GM12878 (cell line): ENCODE measurements at regions not wholly inside any gene's neighbourhood (a gene's known extent, or its start where the extent isn't known, plus 50 kb on each side); places are given as distances from the start of the nearest gene placed in this dataset.

Experiments used
- ATAC-seq: fragments of 200-7000 bp; cut with Tn5 transposase; 3 replicates; pipeline ENCODE4 v1.9.1; 2020; ENCODE audit warnings: mild to moderate bottlenecking, moderate library complexity
- BruUV-seq: library from RNA; stranded (reverse); fragments of 400-500 nt; replicated peaks from 2 replicates; lab custom pipeline; 2021; lab: Mats Ljungman, UMichigan
- CTCF ChIA-PET: fragments of 300-600 bp; sonication (Branson Sonifier 250); formaldehyde crosslinking; extraction: SDS; loops from one replicate; lab custom pipeline; 2021; ENCODE audit warnings: inconsistent platforms; lab: Yijun Ruan, JAX
- POLR2A ChIA-PET: fragments of 350-600 bp; formaldehyde crosslinking; extraction: SDS; loops from one replicate; lab custom pipeline; 2021; ENCODE audit warnings: inconsistent platforms; lab: Charles Lee
- RAD21 ChIA-PET: fragments of 300-600 bp; sonication (Branson Sonifier 250); formaldehyde crosslinking; loops from one replicate; lab custom pipeline; 2023; ENCODE audit warnings: antibody characterized with exemption; ENCODE audit not compliant: unreplicated experiment; lab: Charles Lee
- SMC1A ChIA-PET: fragments of 300-600 bp; sonication (Branson Sonifier 250); formaldehyde crosslinking; loops from one replicate; lab custom pipeline; 2023; ENCODE audit not compliant: unreplicated experiment, uncharacterized antibody; lab: Charles Lee
- DNase-seq: peaks from one replicate; pipeline ENCODE4 v3.0.0-alpha.2; 2011; ENCODE audit warnings: low read depth, low spot score
- FAIRE-seq: peaks from 3 replicates; lab custom pipeline; 2011; peaks lifted over from hg19 to GRCh38; lab: Jason Lieb, UNC
- H2AFZ ChIP-seq: 2 replicates; pipeline ENCODE4 v1.6.0; 2011; ENCODE audit warnings: low read depth, low read length, control low read depth; ENCODE audit not compliant: control insufficient read depth
- H3K27ac ChIP-seq: 2 replicates; pipeline ENCODE4 v1.5.1; 2011; ENCODE audit warnings: control low read depth; ENCODE audit not compliant: control insufficient read depth, insufficient read depth
- H3K27me3 ChIP-seq, 2 experiments: replicated peaks in 1 of 2; 2 replicates each; pipeline versions ENCODE4 v1.6.0 to v1.6.1; 2011; ENCODE audit warnings: low read length in 1 of 2; ENCODE audit not compliant: control insufficient read depth in 2 of 2, insufficient read depth in 2 of 2
- H3K36me3 ChIP-seq, 2 experiments: 2 replicates each; pipeline ENCODE4 v1.5.1; 2011; ENCODE audit warnings: low read length in 1 of 2; ENCODE audit not compliant: control insufficient read depth in 2 of 2, insufficient read depth in 2 of 2
- H3K4me1 ChIP-seq: 2 replicates; pipeline ENCODE4 v1.6.1; 2011; ENCODE audit warnings: mild to moderate bottlenecking, low read length, moderate library complexity, mixed read lengths; ENCODE audit not compliant: control insufficient read depth, insufficient read depth
- H3K4me2 ChIP-seq: 2 replicates; pipeline ENCODE4 v1.6.0; 2011; ENCODE audit warnings: control low read depth; ENCODE audit not compliant: control insufficient read depth, insufficient read depth
- H3K4me3 ChIP-seq: fragments of 200-600 bp; sonication (generic); 2 replicates; pipeline ENCODE4 v1.5.1; 2016
- H3K79me2 ChIP-seq: 2 replicates; pipeline ENCODE4 v1.6.0; 2011; ENCODE audit warnings: low read length; ENCODE audit not compliant: control insufficient read depth, insufficient read depth
- H3K9ac ChIP-seq: 2 replicates; pipeline ENCODE4 v1.8.0; 2011; ENCODE audit warnings: low read length, control low read depth, mixed read lengths; ENCODE audit not compliant: control insufficient read depth, insufficient read depth
- H3K9me3 ChIP-seq: replicated peaks from 3 replicates; pipeline ENCODE4 v1.5.1; 2011; ENCODE audit warnings: mild to moderate bottlenecking, low read length; ENCODE audit not compliant: control insufficient read depth, insufficient read depth
- H4K20me1 ChIP-seq: 2 replicates; pipeline ENCODE4 v1.6.0; 2011; ENCODE audit not compliant: control insufficient read depth, insufficient read depth
- BHLHE40 ChIP-seq, 2 experiments: fragments of 450-650 bp in 1 of 2; IDR thresholded peaks; 2 replicates each; pipeline ENCODE4 v1.6.1; 2011 to 2017; ENCODE audit warnings: low read depth in 2 of 2, borderline replicate concordance in 1 of 2, improper control_type of control experiment in 1 of 2, low read length in 1 of 2, mild to moderate bottlenecking in 1 of 2
- CEBPB ChIP-seq, 2 experiments: fragments of 150-350 bp in 1 of 2; IDR thresholded peaks; 2 replicates each; pipeline ENCODE4 v1.6.1; 2012 to 2014; ENCODE audit warnings: low read depth in 2 of 2, low read length in 2 of 2, borderline replicate concordance in 1 of 2, inconsistent platforms in 1 of 2
- CHD2 ChIP-seq: IDR thresholded peaks from 2 replicates; pipeline ENCODE4 v1.6.1; 2011; ENCODE audit warnings: low read depth, low read length, improper control_type of control experiment, borderline replicate concordance
- FOXK2 ChIP-seq: fragments of 450-650 bp; IDR thresholded peaks from 2 replicates; pipeline ENCODE4 v1.6.1; 2017; ENCODE audit warnings: mild to moderate bottlenecking, moderate library complexity
- IKZF2 ChIP-seq, 2 experiments: fragments of 450-650 bp; IDR thresholded peaks; 2 replicates each; pipeline ENCODE4 v1.6.1; 2017; ENCODE audit warnings: mild to moderate bottlenecking in 2 of 2, moderate library complexity in 2 of 2
- KDM1A ChIP-seq: fragments of 200-600 bp; sonication (generic); IDR thresholded peaks from 2 replicates; pipeline ENCODE4 v1.6.1; 2016; ENCODE audit warnings: borderline replicate concordance
- MEF2B ChIP-seq: fragments of 450-650 bp; IDR thresholded peaks from 2 replicates; pipeline ENCODE4 v1.6.1; 2018; ENCODE audit warnings: mild to moderate bottlenecking, moderate library complexity; ENCODE audit not compliant: partially characterized antibody, poor library complexity, severe bottlenecking
- MTA2 ChIP-seq: fragments of 450-650 bp; IDR thresholded peaks from 2 replicates; pipeline ENCODE4 v1.6.1; 2016; ENCODE audit warnings: low read depth, mild to moderate bottlenecking, moderate library complexity
- NBN ChIP-seq: fragments of 450-650 bp; IDR thresholded peaks from 2 replicates; pipeline ENCODE4 v1.6.1; 2016
- NFYA ChIP-seq: IDR thresholded peaks from 2 replicates; pipeline ENCODE4 v1.6.1; 2011; ENCODE audit warnings: low read depth, mild to moderate bottlenecking, low read length, improper control_type of control experiment, borderline replicate concordance
- POLR2A ChIP-seq: IDR thresholded peaks from 2 replicates; pipeline ENCODE4 v1.6.1; 2011; ENCODE audit warnings: low read depth, mild to moderate bottlenecking, low read length
- RAD21 ChIP-seq: IDR thresholded peaks from 2 replicates; pipeline ENCODE4 v1.6.1; 2011; ENCODE audit warnings: mild to moderate bottlenecking, low read depth, low read length, moderate library complexity; ENCODE audit not compliant: insufficient read depth
- SMC3 ChIP-seq: IDR thresholded peaks from 2 replicates; pipeline ENCODE4 v1.6.1; 2011; ENCODE audit warnings: low read length, improper control_type of control experiment, borderline replicate concordance
- WGBS: methylation state at CpG from one replicate; pipeline ENCODE4 v1.1.6; 2016; ENCODE audit warnings: low lambda C conversion rate; ENCODE audit not compliant: insufficient replicate concordance, insufficient coverage; ENCODE audit errors: missing lambda C conversion rate; 5-methylcytosine and 5-hydroxymethylcytosine counted together
- in situ Hi-C: fragments of 300-500 bp; cut with MboI; formaldehyde crosslinking; loops from 9 replicates; pipeline ENCODE4 v1.14.3; 2018; ENCODE audit warnings: mixed read lengths
- intact Hi-C: fragments of 100-400 bp; cut with micrococcal nuclease; formaldehyde crosslinking; loops from one replicate; pipeline ENCODE4 v1.14.2; 2022; ENCODE audit not compliant: unreplicated experiment
- TF ChIP-seq, protein P1 (sequence below): fragments of 450-650 bp; IDR thresholded peaks from 2 replicates; pipeline ENCODE4 v1.6.1; 2018; ENCODE audit warnings: borderline replicate concordance, mild to moderate bottlenecking; ENCODE audit not compliant: partially characterized antibody

DNA sequence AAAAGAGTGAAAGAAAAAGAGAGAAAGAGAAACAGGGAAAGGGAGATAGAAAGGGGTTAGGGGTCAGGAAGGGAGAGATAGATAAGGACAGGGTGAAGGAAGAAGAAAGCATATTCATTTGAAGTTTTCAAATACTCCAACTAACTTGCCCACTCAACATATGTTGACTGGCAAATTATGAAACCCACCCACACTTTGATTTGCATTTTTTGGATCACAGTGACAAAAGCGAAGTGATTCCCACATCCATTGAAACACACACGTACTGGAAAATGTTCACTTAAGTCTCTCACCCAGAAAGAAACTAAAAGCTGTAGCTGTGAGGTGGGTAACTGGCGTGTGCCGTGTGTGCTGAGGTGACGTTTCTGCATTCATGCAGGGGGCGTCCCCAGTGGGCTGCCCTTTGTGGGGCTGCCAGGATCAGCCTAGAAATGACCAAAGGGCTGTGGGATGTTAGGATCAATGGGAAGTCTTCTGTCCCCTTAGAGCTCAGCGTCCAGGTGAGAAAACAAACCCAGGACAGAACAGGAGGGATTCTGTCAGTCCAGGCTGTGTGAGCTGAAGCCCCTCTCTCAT lies 134.9 kb upstream of the ADARB2 start:
- Histone ChIP-seq H3K4me3 (no peak overlapping the region), H2AFZ (no peak overlapping the region), H3K79me2 (no peaks in the 10 kb centered on the region), H4K20me1 (no peaks in the 10 kb centered on the region), H3K27ac (no peak overlapping the region)
- no peak for FAIRE-seq
- WGBS = 10% methylated on average over 7 of the region's 7 CpGs
- in situ Hi-C loops = no loop called here
- DNase-seq = no peak
- no peak for ATAC-seq
- peak in 1 of 2 experiments; percentile 20; a peak in 2 of 4 replicates for TF ChIP-seq IKZF2 (IDR thresholded peaks at IDR 0.05)
- peak in 1 of 2 experiments; percentile 51; a peak in 1 of 4 replicates for TF ChIP-seq BHLHE40 (IDR thresholded peaks at IDR 0.05; ENCODE audit: borderline replicate concordance in 1 of 2, low read depth in 2 of 2, low read length in 1 of 2)
- no peak for TF ChIP-seq POLR2A
- TF ChIP-seq NFYA = no peak
- no peak for TF ChIP-seq SMC3
- TF ChIP-seq, all 136 proteins: peak for 2
- ChIA-PET SMC1A (interaction anchor here (1.6 to 3.7 kb wide), 4 partner anchors 8 to 137 kb away, joined by 6 to 19 read pairs (median 6); partner anchors contain the start of gene ADARB2), POLR2A (interaction anchor here (1.2 kb wide), 1 partner anchor 22 kb away, joined by 3 read pairs; no protein-coding TSS in a partner anchor), CTCF (interaction anchor here (0.6 kb wide), 1 partner anchor 156 kb away, joined by 4 read pairs; no protein-coding TSS in a partner anchor), RAD21 (interaction anchor here (4.2 kb wide), 1 partner anchor 134 kb away, joined by 47 read pairs; the partner anchor contains the start of gene ADARB2)
- Histone ChIP-seq H3K9ac (no peak overlapping the region), H3K4me2 (no peak overlapping the region), H3K4me1 (peaks cover 4% of the 10 kb centered on the region; the same call in 1 of the 2 replicates), H3K27me3 (no peaks in the 10 kb centered on the region; a peak in 2 of 4 replicates), H3K9me3 (no peaks in the 10 kb centered on the region), H3K36me3 (no peaks in the 10 kb centered on the region)
- intact Hi-C loops = no loop called here
- BruUV-seq = no TSS peak

DNA sequence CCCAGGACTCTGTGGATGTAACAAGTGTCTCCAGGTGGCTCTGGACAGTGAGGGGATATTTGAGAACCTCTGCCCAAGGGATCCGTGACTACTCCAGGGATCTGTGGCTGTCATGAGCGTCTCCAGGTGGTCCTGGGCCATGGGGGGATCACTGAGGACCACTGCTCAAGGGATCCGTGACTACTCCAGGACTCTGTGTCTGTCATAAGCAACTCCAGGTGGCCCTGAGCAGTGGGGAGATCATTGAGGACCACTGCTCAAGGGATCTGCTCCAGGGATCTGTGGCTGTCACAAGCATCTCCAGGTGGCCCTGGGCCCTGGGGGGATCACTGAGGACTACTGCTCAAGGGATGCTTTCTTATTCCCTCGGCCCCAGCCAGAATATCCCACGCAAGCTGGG lies 133.2 kb upstream of the ADARB2 start:
- no peaks in the 10 kb centered on the region for H3K36me3 ChIP-seq

More for the DNA sequence above, 133.2 kb upstream of the ADARB2 start:
- Histone ChIP-seq H3K27ac (no peak overlapping the region), H4K20me1 (no peaks in the 10 kb centered on the region)
- TF ChIP-seq, protein P1, sequence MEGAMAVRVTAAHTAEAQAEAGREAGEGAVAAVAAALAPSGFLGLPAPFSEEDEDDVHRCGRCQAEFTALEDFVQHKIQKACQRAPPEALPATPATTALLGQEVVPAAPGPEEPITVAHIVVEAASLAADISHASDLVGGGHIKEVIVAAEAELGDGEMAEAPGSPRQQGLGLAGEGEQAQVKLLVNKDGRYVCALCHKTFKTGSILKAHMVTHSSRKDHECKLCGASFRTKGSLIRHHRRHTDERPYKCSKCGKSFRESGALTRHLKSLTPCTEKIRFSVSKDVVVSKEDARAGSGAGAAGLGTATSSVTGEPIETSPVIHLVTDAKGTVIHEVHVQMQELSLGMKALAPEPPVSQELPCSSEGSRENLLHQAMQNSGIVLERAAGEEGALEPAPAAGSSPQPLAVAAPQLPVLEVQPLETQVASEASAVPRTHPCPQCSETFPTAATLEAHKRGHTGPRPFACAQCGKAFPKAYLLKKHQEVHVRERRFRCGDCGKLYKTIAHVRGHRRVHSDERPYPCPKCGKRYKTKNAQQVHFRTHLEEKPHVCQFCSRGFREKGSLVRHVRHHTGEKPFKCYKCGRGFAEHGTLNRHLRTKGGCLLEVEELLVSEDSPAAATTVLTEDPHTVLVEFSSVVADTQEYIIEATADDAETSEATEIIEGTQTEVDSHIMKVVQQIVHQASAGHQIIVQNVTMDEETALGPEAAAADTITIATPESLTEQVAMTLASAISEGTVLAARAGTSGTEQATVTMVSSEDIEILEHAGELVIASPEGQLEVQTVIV = no peak
- no peak for TF ChIP-seq KDM1A
- TF ChIP-seq MTA2 = no peak
- TF ChIP-seq RAD21 = no peak
- TF ChIP-seq MEF2B = no peak
- TF ChIP-seq FOXK2 = no peak
- TF ChIP-seq NBN = no peak
- TF ChIP-seq CEBPB (IDR thresholded peaks at IDR 0.05; ENCODE audit: borderline replicate concordance in 1 of 2, low read depth in 2 of 2, low read length in 2 of 2) = no peak
- no peak for TF ChIP-seq CHD2
- TF ChIP-seq, all 136 proteins: peak for 0
- no peak for FAIRE-seq
- intact Hi-C loops (no loop called here), in situ Hi-C loops (no loop called here)
- Histone ChIP-seq H3K9ac (no peak overlapping the region), H3K4me1 (peaks cover 4% of the 10 kb centered on the region; the same call in 1 of the 2 replicates), H3K79me2 (no peaks in the 10 kb centered on the region), H3K27me3 (no peaks in the 10 kb centered on the region; a peak in 2 of 4 replicates), H3K4me3 (no peak overlapping the region), H3K9me3 (no peaks in the 10 kb centered on the region), H2AFZ (no peak overlapping the region), H3K4me2 (no peak overlapping the region)
- ChIA-PET POLR2A (no interaction called here), CTCF (no interaction called here), RAD21 (no interaction called here), SMC1A (no interaction called here)
- 7% methylated on average over 5 of the region's 5 CpGs for WGBS
- no TSS peak for BruUV-seq
- no peak for ATAC-seq
- no peak for DNase-seq
